GM12878 (cell line): ENCODE measurements at regions not wholly inside any gene's neighbourhood (a gene's known extent, or its start where the extent isn't known, plus 50 kb on each side); places are given as distances from the start of the nearest gene placed in this dataset.

Source experiments
- ATAC-seq: fragments of 200-7000 bp; cut with Tn5 transposase; 3 replicates; pipeline ENCODE4 v1.9.1; 2020; ENCODE audit warnings: mild to moderate bottlenecking, moderate library complexity
- BruUV-seq: library from RNA; stranded (reverse); fragments of 400-500 nt; replicated peaks from 2 replicates; lab custom pipeline; 2021; lab: Mats Ljungman, UMichigan
- CTCF ChIA-PET: fragments of 300-600 bp; sonication (Branson Sonifier 250); formaldehyde crosslinking; extraction: SDS; loops from one replicate; lab custom pipeline; 2021; ENCODE audit warnings: inconsistent platforms; lab: Yijun Ruan, JAX
- POLR2A ChIA-PET: fragments of 350-600 bp; formaldehyde crosslinking; extraction: SDS; loops from one replicate; lab custom pipeline; 2021; ENCODE audit warnings: inconsistent platforms; lab: Charles Lee
- RAD21 ChIA-PET: fragments of 300-600 bp; sonication (Branson Sonifier 250); formaldehyde crosslinking; loops from one replicate; lab custom pipeline; 2023; ENCODE audit warnings: antibody characterized with exemption; ENCODE audit not compliant: unreplicated experiment; lab: Charles Lee
- SMC1A ChIA-PET: fragments of 300-600 bp; sonication (Branson Sonifier 250); formaldehyde crosslinking; loops from one replicate; lab custom pipeline; 2023; ENCODE audit not compliant: unreplicated experiment, uncharacterized antibody; lab: Charles Lee
- DNase-seq: peaks from one replicate; pipeline ENCODE4 v3.0.0-alpha.2; 2011; ENCODE audit warnings: low read depth, low spot score
- FAIRE-seq: peaks from 3 replicates; lab custom pipeline; 2011; peaks lifted over from hg19 to GRCh38; lab: Jason Lieb, UNC
- H2AFZ ChIP-seq: 2 replicates; pipeline ENCODE4 v1.6.0; 2011; ENCODE audit warnings: low read depth, low read length, control low read depth; ENCODE audit not compliant: control insufficient read depth
- H3K27ac ChIP-seq: 2 replicates; pipeline ENCODE4 v1.5.1; 2011; ENCODE audit warnings: control low read depth; ENCODE audit not compliant: control insufficient read depth, insufficient read depth
- H3K27me3 ChIP-seq, 2 experiments: replicated peaks in 1 of 2; 2 replicates each; pipeline versions ENCODE4 v1.6.0 to v1.6.1; 2011; ENCODE audit warnings: low read length in 1 of 2; ENCODE audit not compliant: control insufficient read depth in 2 of 2, insufficient read depth in 2 of 2
- H3K36me3 ChIP-seq, 2 experiments: 2 replicates each; pipeline ENCODE4 v1.5.1; 2011; ENCODE audit warnings: low read length in 1 of 2; ENCODE audit not compliant: control insufficient read depth in 2 of 2, insufficient read depth in 2 of 2
- H3K4me1 ChIP-seq: 2 replicates; pipeline ENCODE4 v1.6.1; 2011; ENCODE audit warnings: mild to moderate bottlenecking, low read length, moderate library complexity, mixed read lengths; ENCODE audit not compliant: control insufficient read depth, insufficient read depth
- H3K4me2 ChIP-seq: 2 replicates; pipeline ENCODE4 v1.6.0; 2011; ENCODE audit warnings: control low read depth; ENCODE audit not compliant: control insufficient read depth, insufficient read depth
- H3K4me3 ChIP-seq: fragments of 200-600 bp; sonication (generic); 2 replicates; pipeline ENCODE4 v1.5.1; 2016
- H3K79me2 ChIP-seq: 2 replicates; pipeline ENCODE4 v1.6.0; 2011; ENCODE audit warnings: low read length; ENCODE audit not compliant: control insufficient read depth, insufficient read depth
- H3K9ac ChIP-seq: 2 replicates; pipeline ENCODE4 v1.8.0; 2011; ENCODE audit warnings: low read length, control low read depth, mixed read lengths; ENCODE audit not compliant: control insufficient read depth, insufficient read depth
- H3K9me3 ChIP-seq: replicated peaks from 3 replicates; pipeline ENCODE4 v1.5.1; 2011; ENCODE audit warnings: mild to moderate bottlenecking, low read length; ENCODE audit not compliant: control insufficient read depth, insufficient read depth
- H4K20me1 ChIP-seq: 2 replicates; pipeline ENCODE4 v1.6.0; 2011; ENCODE audit not compliant: control insufficient read depth, insufficient read depth
- ASH2L ChIP-seq: fragments of 300-600, 200-600 bp; sonication (generic); IDR thresholded peaks from 2 replicates; pipeline ENCODE4 v1.6.1; 2017; ENCODE audit warnings: low read depth, mild to moderate bottlenecking, borderline replicate concordance
- ATF7 ChIP-seq: fragments of 450-650 bp; IDR thresholded peaks from 2 replicates; pipeline ENCODE4 v1.6.1; 2016; ENCODE audit warnings: low read depth, mild to moderate bottlenecking
- BACH1 ChIP-seq: fragments of 450-650 bp; IDR thresholded peaks from 2 replicates; pipeline ENCODE4 v1.6.1; 2017; ENCODE audit warnings: mild to moderate bottlenecking, borderline replicate concordance
- EED ChIP-seq: sonication (generic); IDR thresholded peaks from 2 replicates; pipeline ENCODE4 v1.6.1; 2016; ENCODE audit warnings: antibody characterized with exemption, low read depth
- ETV6 ChIP-seq, 2 experiments: fragments of 450-650 bp in 1 of 2; IDR thresholded peaks in 1 of 2; conservative IDR thresholded peaks in 1 of 2; 2 replicates each; pipeline ENCODE4 v1.6.1; 2014; ENCODE audit warnings: antibody characterized with exemption in 1 of 2, borderline replicate concordance in 1 of 2, low read depth in 1 of 2, mild to moderate bottlenecking in 1 of 2, moderate library complexity in 1 of 2
- MAX ChIP-seq: IDR thresholded peaks from 2 replicates; pipeline ENCODE4 v1.6.1; 2012; ENCODE audit warnings: low read depth, low read length, improper control_type of control experiment
- MEF2A ChIP-seq: IDR thresholded peaks from 2 replicates; pipeline ENCODE4 v1.6.1; 2011; ENCODE audit warnings: low read depth, mild to moderate bottlenecking, low read length, moderate library complexity; ENCODE audit not compliant: insufficient read depth
- NRF1 ChIP-seq: conservative IDR thresholded peaks from 2 replicates; pipeline ENCODE4 v1.6.1; 2011; ENCODE audit warnings: mild to moderate bottlenecking, low read depth, low read length, improper control_type of control experiment
- POU2F2 ChIP-seq: IDR thresholded peaks from 3 replicates; pipeline ENCODE4 v1.6.1; 2011; ENCODE audit warnings: low read depth, mild to moderate bottlenecking, low read length, borderline replicate concordance
- RB1 ChIP-seq: fragments of 450-650 bp; formaldehyde crosslinking; IDR thresholded peaks from 2 replicates; pipeline ENCODE4 v1.6.1; 2017; ENCODE audit warnings: mild to moderate bottlenecking, borderline replicate concordance
- RCOR1 ChIP-seq: conservative IDR thresholded peaks from 2 replicates; pipeline ENCODE4 v1.6.1; 2012; ENCODE audit warnings: low read depth, low read length, improper control_type of control experiment
- RUNX3 ChIP-seq: IDR thresholded peaks from 2 replicates; pipeline ENCODE4 v1.6.1; 2012; ENCODE audit warnings: low read length, inconsistent platforms
- SIX5 ChIP-seq: IDR thresholded peaks from 2 replicates; pipeline ENCODE4 v1.6.1; 2011; ENCODE audit warnings: mild to moderate bottlenecking, low read depth, low read length, moderate library complexity; ENCODE audit not compliant: severe bottlenecking
- SRF ChIP-seq, 2 experiments: IDR thresholded peaks; 2 replicates each; pipeline ENCODE4 v1.6.1; 2011; ENCODE audit warnings: low read depth in 2 of 2, low read length in 2 of 2, mild to moderate bottlenecking in 1 of 2, moderate library complexity in 1 of 2
- STAT3 ChIP-seq: IDR thresholded peaks from 2 replicates; pipeline ENCODE4 v1.6.1; 2011; ENCODE audit warnings: low read depth, low read length, improper control_type of control experiment
- YBX1 ChIP-seq: fragments of 450-650 bp; IDR thresholded peaks from 2 replicates; pipeline ENCODE4 v1.6.1; 2016; ENCODE audit warnings: antibody characterized with exemption
- WGBS: methylation state at CpG from one replicate; pipeline ENCODE4 v1.1.6; 2016; ENCODE audit warnings: low lambda C conversion rate; ENCODE audit not compliant: insufficient replicate concordance, insufficient coverage; ENCODE audit errors: missing lambda C conversion rate; 5-methylcytosine and 5-hydroxymethylcytosine counted together
- in situ Hi-C: fragments of 300-500 bp; cut with MboI; formaldehyde crosslinking; loops from 9 replicates; pipeline ENCODE4 v1.14.3; 2018; ENCODE audit warnings: mixed read lengths
- intact Hi-C: fragments of 100-400 bp; cut with micrococcal nuclease; formaldehyde crosslinking; loops from one replicate; pipeline ENCODE4 v1.14.2; 2022; ENCODE audit not compliant: unreplicated experiment

- Histone ChIP-seq H3K36me3 (no peaks in the 10 kb centered on the region), H4K20me1 (no peaks in the 10 kb centered on the region), H3K4me2 (no peak overlapping the region), H3K4me3 (no peak overlapping the region), H2AFZ (no peak overlapping the region), H3K27me3 (no peaks in the 10 kb centered on the region; a peak in 1 of 4 replicates), H3K79me2 (no peaks in the 10 kb centered on the region), H3K27ac (no peak overlapping the region), H3K9me3 (no peaks in the 10 kb centered on the region; the same call in 2 of the 3 replicates), H3K4me1 (no peaks in the 10 kb centered on the region), H3K9ac (no peak overlapping the region)
- SMC1A ChIA-PET = no interaction called here
- no peak for FAIRE-seq
- intact Hi-C loops = no loop called here
- WGBS = 46% methylated on average over 10 of the region's 10 CpGs
- CTCF ChIA-PET = no interaction called here
- no peak for DNase-seq
- RAD21 ChIA-PET = no interaction called here
- no TSS peak for BruUV-seq
- in situ Hi-C loops = no loop called here
- no peak for ATAC-seq
- POLR2A ChIA-PET = no interaction called here
- TF ChIP-seq RCOR1 (no peak), EED (no peak), POU2F2 (no peak), NRF1 (no peak), RB1 (no peak), RUNX3 (no peak), BACH1 (no peak), MAX (no peak), ATF7 (no peak), ASH2L (no peak), ETV6 (conservative IDR thresholded peaks at IDR 0.05 in 1 of 2, IDR thresholded peaks at IDR 0.05 in 1 of 2; ENCODE audit: borderline replicate concordance in 1 of 2, low read depth in 1 of 2) (no peak), STAT3 (no peak), SIX5 (no peak), SRF (IDR thresholded peaks at IDR 0.05; ENCODE audit: low read depth in 2 of 2, low read length in 2 of 2) (no peak), YBX1 (no peak), MEF2A (no peak)
Measured at GRCh38 chr10:6753644-6754043, 173.6 kb upstream of the PRKCQ start.
